ENCODE measurements at regions not wholly inside any gene's neighbourhood (a gene's known extent, or its start where the extent isn't known, plus 50 kb on each side); places are given as distances from the start of the nearest gene placed in this dataset.
"Not testable (repeated sequence)": the region's sequence is repeated elsewhere in the genome, so short reads cannot be mapped to it uniquely, and the experiment has no call there.

DNA sequence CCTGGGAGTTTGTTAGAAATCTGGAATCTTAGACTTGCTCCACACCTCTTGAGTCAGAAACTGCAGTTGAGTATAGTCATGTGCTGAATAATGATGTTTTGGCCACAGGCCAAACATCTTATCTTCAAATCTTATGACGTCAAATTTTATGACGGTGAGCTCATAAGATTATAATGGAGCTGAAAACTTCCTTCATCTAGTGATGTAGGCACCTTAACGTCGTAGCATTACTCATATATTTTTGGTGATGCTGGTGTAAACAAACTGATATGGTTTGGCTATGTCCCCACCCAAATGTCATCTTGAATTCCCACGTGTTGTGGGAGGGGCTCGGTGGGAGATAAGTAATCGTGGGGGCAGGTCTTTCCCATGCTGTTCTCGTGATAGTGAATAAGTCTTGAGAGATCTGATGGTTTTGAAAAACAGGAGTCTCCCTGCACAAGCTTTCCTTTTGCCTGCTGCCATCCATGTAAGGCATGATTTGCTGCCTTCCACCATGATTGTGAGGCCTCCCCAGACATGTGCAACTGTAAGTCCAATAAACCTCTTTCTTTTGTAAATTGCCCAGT lies 268.0 kb upstream of the PROK2 start:
- DNase-seq (ENCODE audit: low spot score) = no peak

DNA sequence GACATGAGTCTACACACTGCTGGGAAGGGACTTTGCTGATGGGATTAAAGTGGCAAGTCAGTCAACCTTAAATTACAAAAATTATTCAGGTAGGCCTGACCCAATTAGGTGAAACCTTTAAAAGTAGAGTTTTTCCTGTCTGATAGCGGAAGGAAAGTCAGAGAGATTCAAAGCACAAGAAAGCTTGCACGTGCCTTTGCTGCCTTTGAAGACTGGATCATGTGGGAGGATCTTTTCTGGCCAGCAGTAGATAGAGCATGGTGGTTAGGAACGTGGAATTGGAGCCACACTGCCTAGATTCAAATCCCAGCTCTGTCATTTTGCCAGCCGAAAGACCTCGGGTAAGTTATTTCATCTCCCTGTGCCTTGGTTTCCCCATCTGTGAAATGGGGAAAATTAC lies 265.8 kb upstream of the PROK2 start:
- DNase-seq (ENCODE audit: low spot score) = no peak

DNA sequence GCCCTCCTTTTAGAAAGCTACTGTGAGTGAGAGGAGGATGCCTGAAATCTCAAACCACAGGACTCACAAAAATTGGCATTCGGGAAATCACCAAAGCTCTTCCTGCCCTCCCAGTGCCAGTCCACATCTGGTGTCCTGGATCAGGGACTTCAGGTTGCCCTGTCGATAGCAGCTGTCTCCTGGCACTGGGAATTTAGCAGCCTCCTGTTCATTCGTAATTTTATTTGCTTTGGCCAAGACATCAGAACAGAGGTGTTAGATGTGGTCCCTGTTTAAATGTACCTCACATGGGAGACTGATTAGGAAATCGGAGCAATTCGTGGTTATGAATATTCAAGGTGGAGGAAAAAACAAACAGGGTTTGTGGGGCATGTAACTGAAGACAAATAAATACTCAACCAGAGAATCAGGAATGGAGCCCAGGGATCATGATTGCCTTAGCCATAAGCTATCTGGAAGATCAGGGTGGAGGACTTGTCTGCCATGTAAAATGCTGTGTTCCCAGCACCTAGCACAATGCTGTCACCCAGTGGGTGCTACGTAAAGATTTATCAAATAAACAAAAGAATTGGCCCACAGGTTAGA lies 265.2 kb upstream of the PROK2 start:
- DNase-seq (ENCODE audit: low spot score) = no peak

DNA sequence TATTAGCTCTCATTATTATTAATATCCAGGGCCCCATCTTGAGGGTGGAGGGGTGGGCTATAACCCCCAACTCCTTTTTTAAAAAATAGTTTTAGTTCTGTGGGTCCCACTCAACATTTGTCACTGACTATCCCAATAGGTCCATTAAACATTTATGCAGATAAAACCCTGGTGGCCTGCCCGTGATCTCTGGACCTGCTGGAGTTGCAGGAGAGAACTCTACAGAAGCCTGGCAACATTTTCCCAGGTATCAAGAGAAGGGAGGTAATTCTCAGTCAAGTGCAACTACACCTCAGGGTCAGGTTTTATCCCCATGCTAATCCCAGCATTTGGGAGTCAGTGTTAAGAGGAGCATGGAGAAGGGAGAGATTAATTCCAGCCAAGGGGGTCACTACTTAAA lies 264.4 kb upstream of the PROK2 start:
- no peak for DNase-seq (ENCODE audit: low spot score)

DNA sequence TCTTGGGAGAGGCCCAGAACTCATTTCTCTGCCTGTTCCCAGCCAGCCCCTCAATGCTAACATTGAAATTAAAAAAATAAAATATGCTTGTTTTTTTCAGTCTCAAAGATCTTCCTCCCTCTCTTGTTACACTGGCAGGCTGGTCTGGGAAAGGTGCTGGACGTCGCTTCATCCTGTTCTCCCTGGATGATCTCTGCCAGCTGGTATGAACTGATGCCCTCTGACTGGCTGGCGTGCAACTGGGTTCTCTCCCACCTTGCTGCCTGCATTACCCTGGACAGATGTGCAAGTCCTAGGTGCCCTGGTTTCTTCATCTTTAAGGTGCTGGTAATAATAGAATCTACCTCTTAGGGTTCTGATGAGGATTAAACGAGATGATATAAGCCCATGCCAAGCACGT lies 263.9 kb upstream of the PROK2 start:
- DNase-seq (ENCODE audit: low spot score) = no peak

DNA sequence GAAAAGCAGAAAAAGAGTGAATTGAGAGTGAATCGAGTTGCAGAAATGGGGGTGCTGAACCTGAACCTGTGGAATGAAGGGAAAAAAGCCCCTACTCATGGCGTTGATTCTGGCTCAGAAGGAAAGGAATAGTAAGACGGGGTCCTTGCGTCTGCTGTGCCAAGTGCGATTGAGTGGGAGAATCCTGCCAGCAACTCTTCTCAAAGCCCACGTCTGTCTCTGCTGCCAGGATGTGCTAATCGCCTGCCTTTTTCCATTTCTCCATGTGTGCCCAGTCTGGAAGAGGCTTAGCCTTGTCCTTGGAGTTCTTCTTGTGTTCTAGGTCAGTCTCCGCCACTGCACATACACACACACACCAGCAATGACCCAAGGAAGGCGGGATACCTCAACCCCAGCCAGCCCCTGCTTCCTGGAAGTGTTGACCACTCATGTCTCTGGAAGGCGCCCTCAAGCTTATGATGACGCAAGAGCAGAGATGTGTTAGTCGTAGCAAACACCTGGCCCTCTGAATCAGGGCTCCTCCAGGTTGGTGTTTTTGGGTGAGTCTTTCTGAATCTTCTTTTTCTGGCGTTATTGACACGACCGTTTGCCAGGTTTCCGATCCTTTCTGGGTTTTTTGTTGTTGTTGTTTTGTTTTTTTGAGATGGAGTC lies 262.4 kb upstream of the PROK2 start:
- DNase-seq (ENCODE audit: low spot score) = no peak

DNA sequence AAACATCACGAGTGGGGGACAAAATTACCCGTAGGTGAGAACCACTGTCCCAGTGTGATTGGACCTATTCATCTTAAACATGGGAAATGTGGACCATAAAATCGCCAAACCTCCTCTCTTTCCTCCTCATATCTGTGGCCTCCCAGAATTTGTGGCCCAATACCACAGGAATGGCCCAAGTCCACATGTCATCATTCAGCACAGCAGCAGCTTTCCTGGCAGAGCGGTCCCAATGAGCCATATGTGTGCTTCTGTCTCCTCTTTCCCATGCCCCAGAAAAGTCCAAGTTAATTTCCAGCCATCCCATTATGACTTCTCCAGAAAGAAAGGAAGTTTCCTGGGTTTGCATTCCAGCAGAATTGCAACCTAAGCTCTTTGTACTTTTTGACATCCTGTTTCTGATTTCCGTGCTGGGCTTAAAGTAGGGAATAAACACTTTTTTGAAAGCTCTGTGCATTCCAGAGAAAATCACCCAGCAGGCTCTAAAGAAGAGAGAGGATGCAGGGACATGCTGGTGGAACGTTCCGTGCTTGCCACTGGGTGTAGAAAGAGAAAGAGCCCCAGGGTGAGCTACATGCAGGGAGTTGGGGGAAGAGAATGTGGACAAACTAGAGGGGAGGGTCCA lies 259.4 kb upstream of the PROK2 start:
- no peak for DNase-seq (ENCODE audit: low spot score)

DNA sequence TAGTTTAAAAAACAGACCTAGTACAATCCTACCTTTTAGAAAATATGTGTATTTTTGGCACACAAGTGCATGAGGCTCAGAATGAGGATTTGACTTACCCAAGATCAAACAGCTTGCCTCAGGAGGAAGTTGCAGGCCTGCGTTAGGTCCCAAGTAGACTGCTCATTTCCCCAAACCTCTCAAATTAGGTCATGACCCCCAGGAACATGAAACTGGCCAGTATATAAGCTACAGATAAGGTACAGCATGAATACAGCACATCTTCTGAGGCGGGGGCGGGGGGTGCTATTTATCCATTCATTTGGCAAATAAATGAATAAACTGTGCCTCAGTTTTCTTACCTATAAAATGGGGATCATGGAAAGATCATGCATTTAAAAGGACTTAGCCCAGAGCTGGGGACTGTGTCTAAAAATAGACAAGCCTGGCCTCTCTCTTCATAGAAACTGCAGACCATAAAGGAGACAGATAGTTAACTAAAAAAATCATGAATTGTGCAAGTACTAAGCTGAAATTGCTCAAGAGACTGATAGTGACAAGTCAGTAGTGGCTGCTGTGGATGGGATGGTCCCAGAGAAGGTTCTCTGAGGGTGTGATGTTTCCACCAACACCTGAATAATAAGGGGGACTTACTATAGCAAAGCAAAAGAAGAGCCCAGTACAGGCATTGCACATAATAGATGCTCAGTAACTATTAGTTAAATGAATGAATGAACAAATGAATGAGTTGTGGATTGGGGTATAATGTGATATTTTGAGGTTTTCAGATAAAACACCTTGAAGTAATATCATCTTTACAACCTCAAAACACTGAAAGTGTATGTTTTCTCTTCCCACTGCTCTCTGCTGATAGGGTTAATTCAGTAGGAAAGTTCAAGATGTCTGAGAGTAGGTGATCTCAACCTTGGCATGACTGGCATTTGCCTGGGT lies 258.5 kb upstream of the PROK2 start:
- no peak for DNase-seq (ENCODE audit: low spot score)

DNA sequence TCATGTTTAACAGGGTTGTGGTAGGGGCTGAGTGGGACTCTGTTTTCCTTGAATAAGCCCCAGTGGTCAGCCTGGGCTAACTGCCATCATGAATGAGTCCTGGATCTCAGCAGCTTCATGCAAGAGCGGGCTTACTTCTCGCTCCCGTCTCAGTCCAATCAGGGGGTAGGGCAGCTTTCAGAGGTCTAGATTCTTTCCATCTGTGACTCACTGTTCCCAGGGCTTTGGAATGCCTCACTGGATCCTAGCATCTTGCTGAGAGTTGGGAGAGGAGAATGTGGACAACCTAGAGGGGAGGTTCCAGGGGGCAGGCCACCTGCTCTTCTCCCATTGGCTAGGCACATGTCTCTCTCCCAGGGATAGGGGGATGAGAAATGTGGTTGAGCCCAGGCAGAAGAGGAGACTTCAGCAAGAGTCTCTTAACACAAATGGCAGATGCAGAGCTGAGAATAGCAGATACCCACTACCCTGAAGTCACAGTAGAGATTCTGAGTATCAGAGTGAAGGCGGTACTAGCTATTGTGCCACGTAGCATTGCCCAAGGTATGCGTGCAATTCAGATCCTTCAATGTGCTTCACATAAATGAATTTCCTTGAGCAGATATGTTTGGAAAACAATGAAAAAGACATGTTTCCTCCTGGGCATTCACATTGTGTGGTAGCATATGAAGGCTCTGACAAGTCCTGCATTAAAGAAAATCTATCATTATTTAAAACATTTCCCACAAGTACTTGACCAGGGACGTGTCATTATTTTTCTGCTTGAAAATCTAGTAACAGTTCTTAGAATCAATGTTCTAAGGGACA lies 257.7 kb upstream of the PROK2 start:
- DNase-seq (ENCODE audit: low spot score) = no peak

DNA sequence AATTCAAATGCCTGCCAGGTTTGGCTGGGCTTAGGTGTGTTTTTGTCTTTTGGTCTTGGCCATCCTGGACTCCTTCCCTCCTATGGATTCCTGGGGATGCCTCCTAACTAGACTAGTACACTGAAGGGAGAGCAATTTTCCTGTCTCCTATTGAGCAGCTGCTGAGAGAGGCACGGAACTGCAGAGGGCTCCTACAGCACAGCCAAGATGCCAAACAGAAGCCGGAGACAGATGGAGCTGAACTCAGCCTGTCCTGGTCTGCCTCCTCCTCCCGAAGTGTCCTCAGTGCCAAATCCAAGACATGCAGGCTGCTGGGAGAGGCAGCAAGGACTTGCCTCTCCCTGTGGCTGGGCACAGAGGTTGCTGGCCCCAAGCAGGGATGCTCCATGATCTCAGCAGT lies 256.6 kb upstream of the PROK2 start:
- DNase-seq (ENCODE audit: low spot score) = peak; percentile 67

DNA sequence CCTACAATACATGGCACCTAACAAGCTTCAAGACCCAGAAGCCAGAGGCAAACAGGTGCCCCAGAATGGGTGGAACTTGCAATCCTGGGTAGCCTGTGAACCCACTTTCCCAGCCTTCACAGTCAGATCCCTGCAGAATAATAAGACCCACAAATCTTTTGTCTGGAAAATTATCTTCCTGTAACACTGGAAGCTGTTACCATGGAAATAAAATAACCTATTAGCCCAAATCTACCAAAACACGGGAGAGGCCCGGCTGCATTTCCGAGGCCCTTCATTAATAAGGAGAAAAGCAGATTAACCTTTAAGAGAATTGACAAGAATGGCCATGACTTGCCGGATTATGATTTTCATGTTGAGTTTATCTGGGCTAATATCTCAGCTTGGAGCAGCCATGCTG lies 256.1 kb upstream of the PROK2 start:
- no peak for DNase-seq (ENCODE audit: low spot score)

DNA sequence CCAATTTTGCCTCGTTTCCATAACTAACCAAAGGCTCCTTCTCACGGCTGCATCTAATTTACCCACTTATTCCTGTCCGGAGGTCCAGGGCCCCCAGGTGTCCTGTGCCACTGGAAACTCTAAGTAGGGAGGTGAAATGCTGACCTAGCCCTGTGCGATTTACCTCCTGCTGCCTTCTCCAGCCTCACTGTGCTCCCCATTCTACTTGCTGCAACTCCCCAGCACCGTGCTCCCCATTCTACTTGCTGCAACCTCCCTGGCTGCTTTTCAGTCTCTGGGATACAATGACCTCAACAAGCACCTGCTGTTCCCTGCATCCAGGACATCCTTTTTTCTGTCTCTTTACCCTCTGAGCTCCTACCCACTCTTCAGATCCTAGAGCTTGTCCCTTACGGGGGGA lies 254.7 kb upstream of the PROK2 start:
- no peak for DNase-seq (ENCODE audit: low spot score)

DNA sequence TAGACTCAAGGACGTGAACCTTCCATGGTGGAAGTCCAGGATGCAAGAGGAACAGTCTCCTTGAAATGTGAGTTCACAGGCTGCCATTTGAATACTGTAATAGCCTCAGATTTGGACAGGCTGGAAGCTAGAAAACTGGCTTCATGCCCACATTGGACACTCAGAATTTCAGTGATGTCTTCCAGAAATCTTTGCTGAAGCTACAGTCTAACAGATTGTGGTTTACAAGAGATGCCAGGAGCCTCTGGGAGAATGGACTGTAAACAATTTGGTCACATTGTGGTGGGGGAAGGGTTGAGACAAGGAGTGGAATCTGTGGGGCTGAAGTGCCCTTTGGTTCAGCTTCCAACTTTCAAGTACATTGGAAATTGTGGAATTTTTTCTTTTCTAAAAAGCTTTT lies 252.0 kb upstream of the PROK2 start:
- DNase-seq (ENCODE audit: low spot score) = no peak

DNA sequence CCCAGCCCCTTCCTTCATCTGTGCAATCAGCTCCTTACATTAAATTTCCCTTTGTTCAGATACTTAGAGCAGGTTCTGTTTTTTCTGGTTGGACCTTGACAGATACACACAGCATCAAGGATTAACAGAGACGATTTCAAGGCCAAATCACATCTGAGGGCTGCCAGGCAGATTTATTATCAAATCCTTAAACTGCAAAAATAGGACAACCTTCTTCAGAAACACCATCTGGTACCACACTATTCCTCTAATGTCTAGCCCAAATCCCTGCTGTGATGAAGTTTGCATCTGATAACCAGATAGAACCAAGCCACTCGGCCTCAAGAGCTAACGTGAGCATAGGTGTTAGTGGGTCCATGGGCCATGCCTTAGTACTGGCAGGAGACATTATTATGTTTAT lies 250.7 kb upstream of the PROK2 start:
- no peak for DNase-seq (ENCODE audit: low spot score)

DNA sequence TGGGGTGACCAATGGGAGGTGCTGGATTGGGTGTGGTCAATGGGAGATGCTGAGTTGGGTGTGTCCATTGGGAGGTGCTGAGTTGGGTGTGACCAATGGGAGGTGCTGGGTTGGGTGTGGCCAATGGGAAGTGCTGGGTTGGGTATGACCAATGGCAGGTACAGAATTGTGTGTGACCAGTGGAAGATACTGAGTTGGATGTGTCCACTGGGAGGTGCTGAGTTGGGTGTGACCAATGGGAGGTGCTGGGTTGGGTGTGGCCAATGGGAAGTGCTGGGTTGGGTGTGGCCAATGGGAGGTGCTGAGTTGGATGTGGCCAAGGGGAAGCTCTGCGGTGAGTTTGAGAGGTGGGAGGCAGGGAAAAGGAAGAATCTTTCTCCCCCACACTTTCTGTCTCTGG lies 250.0 kb upstream of the PROK2 start:
- DNase-seq (ENCODE audit: low spot score) = no peak

DNA sequence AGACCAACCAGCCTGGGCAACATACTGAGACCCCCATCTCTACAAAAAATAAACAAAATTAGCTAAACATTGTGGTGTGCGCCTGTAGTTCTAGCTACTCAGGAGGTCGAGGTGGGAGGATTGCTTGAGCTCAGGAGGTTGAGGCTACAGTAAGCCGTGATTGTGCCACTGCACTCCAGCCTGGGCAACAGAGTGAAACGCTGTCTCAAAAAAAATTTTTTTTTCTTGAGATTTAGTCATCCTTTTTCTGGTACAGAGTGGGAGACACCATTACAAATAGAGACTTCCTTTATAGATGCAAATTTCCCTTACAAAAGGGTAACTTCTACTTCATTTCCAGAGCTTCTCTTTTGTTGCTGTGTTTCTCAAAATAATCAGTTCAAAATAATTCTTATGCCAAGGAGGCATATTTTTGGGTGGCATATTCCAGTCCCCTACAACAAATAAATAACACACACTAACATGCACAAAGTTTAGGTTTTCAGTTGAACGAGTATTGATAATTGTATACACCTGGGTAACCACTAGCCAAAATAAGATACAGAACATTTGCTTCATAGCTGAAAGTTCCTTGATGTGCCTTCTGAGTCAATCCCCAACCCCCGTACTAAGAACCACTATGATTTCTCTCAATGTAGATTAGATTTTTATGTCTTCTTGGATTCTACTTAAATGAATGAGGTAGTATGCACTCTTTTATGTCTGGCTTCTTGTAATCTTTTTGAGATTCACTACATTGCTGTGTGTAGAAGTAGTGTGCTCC lies 248.9 kb upstream of the PROK2 start:
- DNase-seq (ENCODE audit: low spot score) = no peak

DNA sequence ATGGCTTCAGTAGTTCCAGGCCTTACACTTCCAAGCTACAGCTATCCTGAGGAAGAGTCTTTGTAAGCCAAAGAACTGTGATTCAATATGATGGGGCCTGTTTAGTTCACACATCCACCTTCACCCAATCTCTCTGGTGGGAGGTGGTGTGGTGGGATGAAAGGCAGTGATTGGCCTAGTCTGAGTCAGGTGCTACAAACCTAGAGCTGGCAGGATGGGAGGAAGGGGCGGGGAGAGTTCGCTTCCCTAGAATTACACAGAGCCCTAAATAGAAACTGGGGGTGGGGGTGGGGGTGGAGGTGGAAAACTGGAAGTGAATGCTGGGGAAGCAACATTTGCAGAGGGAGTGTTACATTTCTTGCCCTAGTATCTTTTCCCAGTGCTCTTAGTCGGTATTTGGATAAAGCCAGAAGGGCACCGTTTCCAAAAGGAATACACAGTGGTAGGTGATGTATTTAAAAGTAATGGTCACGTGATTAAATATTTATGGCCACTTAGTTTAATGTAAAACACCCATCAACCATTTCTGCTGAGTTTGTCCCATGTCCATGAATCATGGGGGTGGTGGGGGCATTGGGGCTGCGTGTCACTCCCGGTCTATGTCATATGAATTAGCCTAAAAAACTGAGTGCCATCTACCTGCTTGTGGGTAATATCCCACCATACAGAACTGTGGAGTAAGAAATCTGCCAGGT lies 247.6 kb upstream of the PROK2 start:
- peak; percentile 84 for DNase-seq (ENCODE audit: low spot score)

DNA sequence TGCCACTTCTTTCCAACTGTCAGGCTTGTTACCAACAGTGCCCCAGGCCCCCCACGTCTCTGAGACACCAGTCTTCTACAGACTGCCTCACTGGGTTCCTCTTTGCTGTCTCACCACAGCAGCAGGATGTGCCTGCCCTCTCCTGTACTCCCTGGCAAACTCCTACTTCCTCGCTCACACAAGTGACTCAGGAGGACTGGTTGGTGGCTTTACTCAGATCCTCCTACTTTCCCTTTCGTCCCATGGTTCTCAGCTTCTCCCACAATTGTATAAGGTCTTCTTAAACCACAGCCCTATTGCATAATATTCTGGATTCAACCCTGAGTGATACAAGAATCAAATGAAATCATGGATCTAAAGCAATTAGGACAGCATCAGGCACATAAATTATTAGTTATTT lies 246.6 kb upstream of the PROK2 start:
- no peak for DNase-seq (ENCODE audit: low spot score)

DNA sequence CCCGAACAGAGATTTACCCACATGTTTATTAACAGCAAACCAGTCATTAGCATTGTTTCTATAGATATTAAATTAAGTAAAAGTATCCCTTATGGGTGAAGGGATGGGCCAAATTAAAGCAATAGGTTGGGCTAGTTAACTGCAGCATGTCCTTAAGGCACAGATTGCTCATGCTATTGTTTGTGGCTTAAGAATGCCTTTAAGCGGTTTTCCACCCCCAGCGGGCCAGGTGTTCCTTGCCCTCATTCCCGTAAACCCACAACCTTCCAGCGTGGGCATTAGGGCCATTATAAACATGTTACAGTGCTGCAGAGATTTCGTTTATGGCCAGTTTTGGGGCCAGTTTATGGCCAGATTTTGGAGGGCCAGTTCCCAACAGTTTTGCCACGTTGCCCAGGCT lies 245.3 kb upstream of the PROK2 start:
- not testable (repeated sequence) for DNase-seq (ENCODE audit: low spot score)

DNA sequence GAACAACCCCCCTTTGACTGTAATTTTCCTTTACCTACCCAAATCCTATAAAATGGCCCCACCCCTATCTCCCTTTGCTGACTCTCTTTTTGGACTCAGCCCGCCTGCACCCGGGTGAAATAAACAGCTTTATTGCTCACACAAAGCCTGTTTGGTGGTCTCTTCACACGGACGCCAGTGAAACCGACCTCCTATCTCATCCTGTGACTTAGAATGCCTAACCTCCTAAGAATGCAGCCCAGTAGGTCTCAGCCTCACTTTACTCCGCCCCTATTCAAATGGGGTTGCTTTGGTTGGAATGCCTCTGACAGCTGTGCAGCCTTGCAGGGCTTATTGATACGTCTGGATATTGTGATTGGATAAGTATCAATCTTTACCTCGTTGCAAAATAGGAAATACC lies 243.8 kb upstream of the PROK2 start:
- DNase-seq (ENCODE audit: low spot score) = not testable (repeated sequence)

Measured in putamen (tissue), 1 donor.